Keratinocyte (primary cell): ENCODE measurements at regions not wholly inside any gene's neighbourhood (a gene's known extent, or its start where the extent isn't known, plus 50 kb on each side); places are given as distances from the start of the nearest gene placed in this dataset.

Source experiments
- EZH2 ChIP-seq: IDR thresholded peaks from one replicate; pipeline ENCODE4 v1.6.1; 2012; ENCODE audit warnings: inconsistent platforms, mild to moderate bottlenecking, low read length, moderate library complexity
- TF ChIP-seq, protein P1 (sequence below), 3 experiments: IDR thresholded peaks in 1 of 3; conservative IDR thresholded peaks in 1 of 3; optimal IDR thresholded peaks in 1 of 3; 2 replicates in 2 of 3; 3 replicates in 1 of 3; pipeline versions ENCODE3 to v1.5.1; 2011; ENCODE audit warnings: low read length in 3 of 3, mild to moderate bottlenecking in 3 of 3, moderate library complexity in 2 of 3, control low read depth in 1 of 3, inconsistent platforms in 1 of 3; ENCODE audit not compliant: insufficient read depth in 2 of 3; ENCODE audit errors: extremely low read depth in 1 of 3

- TF ChIP-seq EZH2 = no peak
- TF ChIP-seq, protein P1, sequence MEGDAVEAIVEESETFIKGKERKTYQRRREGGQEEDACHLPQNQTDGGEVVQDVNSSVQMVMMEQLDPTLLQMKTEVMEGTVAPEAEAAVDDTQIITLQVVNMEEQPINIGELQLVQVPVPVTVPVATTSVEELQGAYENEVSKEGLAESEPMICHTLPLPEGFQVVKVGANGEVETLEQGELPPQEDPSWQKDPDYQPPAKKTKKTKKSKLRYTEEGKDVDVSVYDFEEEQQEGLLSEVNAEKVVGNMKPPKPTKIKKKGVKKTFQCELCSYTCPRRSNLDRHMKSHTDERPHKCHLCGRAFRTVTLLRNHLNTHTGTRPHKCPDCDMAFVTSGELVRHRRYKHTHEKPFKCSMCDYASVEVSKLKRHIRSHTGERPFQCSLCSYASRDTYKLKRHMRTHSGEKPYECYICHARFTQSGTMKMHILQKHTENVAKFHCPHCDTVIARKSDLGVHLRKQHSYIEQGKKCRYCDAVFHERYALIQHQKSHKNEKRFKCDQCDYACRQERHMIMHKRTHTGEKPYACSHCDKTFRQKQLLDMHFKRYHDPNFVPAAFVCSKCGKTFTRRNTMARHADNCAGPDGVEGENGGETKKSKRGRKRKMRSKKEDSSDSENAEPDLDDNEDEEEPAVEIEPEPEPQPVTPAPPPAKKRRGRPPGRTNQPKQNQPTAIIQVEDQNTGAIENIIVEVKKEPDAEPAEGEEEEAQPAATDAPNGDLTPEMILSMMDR (optimal IDR thresholded peaks at IDR 0.05 in 1 of 3, IDR thresholded peaks at IDR 0.05 in 1 of 3, conservative IDR thresholded peaks at IDR 0.05 in 1 of 3; ENCODE audit: extremely low read depth in 1 of 3, insufficient read depth in 2 of 3, low read length in 3 of 3) = no peak
Observed at GRCh38 chr20:40843251-40843650, 154.2 kb upstream of the MAFB start.
